ENCODE measurements at regions not wholly inside any gene's neighbourhood (a gene's known extent, or its start where the extent isn't known, plus 50 kb on each side); places are given as distances from the start of the nearest gene placed in this dataset.
"Not testable (repeated sequence)": the region's sequence is repeated elsewhere in the genome, so short reads cannot be mapped to it uniquely, and the experiment has no call there.

- no peak for DNase-seq (ENCODE audit: low spot score)
Measured at GRCh38 chr3:194950906-194951628, 265.4 kb downstream of the FAM43A start.

- not testable (repeated sequence) for DNase-seq (ENCODE audit: low spot score)
Measured at GRCh38 chr3:194951629-194951920, 265.9 kb downstream of the FAM43A start.

GRCh38 chr3:194951931-194952582, 266.4 kb downstream of the FAM43A start:
- no peak for DNase-seq (ENCODE audit: low spot score)

- no peak for DNase-seq (ENCODE audit: low spot score)
Measured at GRCh38 chr3:194952841-194953241, 267.2 kb downstream of the FAM43A start.

- no peak for DNase-seq (ENCODE audit: low spot score)
Measured at GRCh38 chr3:194953291-194953690, 267.6 kb downstream of the FAM43A start.

- no peak for DNase-seq (ENCODE audit: low spot score)
Measured at GRCh38 chr3:194955546-194955945, 269.9 kb downstream of the FAM43A start.

GRCh38 chr3:194955979-194956696, 270.5 kb downstream of the FAM43A start:
- DNase-seq (ENCODE audit: low spot score) = no peak

GRCh38 chr3:194956697-194957396, 271.2 kb downstream of the FAM43A start:
- no peak for DNase-seq (ENCODE audit: low spot score)

GRCh38 chr3:194957743-194958240, 272.1 kb downstream of the FAM43A start:
- DNase-seq (ENCODE audit: low spot score) = no peak

- no peak for DNase-seq (ENCODE audit: low spot score)
Measured at GRCh38 chr3:194959217-194959616, 273.5 kb downstream of the FAM43A start.

- not testable (repeated sequence) for DNase-seq (ENCODE audit: low spot score)
Measured at GRCh38 chr3:194959666-194960065, 274.0 kb downstream of the FAM43A start.

- no peak for DNase-seq (ENCODE audit: low spot score)
Measured at GRCh38 chr3:194960446-194961032, 274.9 kb downstream of the FAM43A start.

GRCh38 chr3:194961149-194961548, 275.5 kb downstream of the FAM43A start:
- DNase-seq (ENCODE audit: low spot score) = no peak

GRCh38 chr3:194961571-194961970, 275.9 kb downstream of the FAM43A start:
- DNase-seq (ENCODE audit: low spot score) = no peak

- no peak for DNase-seq (ENCODE audit: low spot score)
Measured at GRCh38 chr3:194962056-194962455, 276.4 kb downstream of the FAM43A start.

GRCh38 chr3:194964809-194965208, 279.1 kb downstream of the FAM43A start:
- DNase-seq (ENCODE audit: low spot score) = no peak

GRCh38 chr3:194967151-194968117, 281.8 kb downstream of the FAM43A start:
- DNase-seq (ENCODE audit: low spot score) = no peak

- DNase-seq (ENCODE audit: low spot score) = no peak
Measured at GRCh38 chr3:194970066-194970465, 284.4 kb downstream of the FAM43A start.

GRCh38 chr3:194971009-194971408, 285.3 kb downstream of the FAM43A start:
- DNase-seq (ENCODE audit: low spot score) = no peak

GRCh38 chr3:194971965-194972364, 286.3 kb downstream of the FAM43A start:
- no peak for DNase-seq (ENCODE audit: low spot score)

GRCh38 chr3:194972641-194973040, 287.0 kb downstream of the FAM43A start:
- DNase-seq (ENCODE audit: low spot score) = no peak

All from COLO829 (cell line).